Stomach (tissue), 8 donors: ENCODE measurements at regions not wholly inside any gene's neighbourhood (a gene's known extent, or its start where the extent isn't known, plus 50 kb on each side); places are given as distances from the start of the nearest gene placed in this dataset.

ENCODE experiments used
- DNase-seq, 2 donors: peaks; one replicate each; pipeline versions ENCODE4 v3.0.0 to v3.0.0-alpha.2; 2013 to 2019
- H3K27ac ChIP-seq, 5 donors: fragments of 200-600 bp in 4 of 5; sonication (generic) in 4 of 5; one replicate each; pipeline ENCODE4 v1.5.1; 2013 to 2019; ENCODE audit warnings: mild to moderate bottlenecking in 1 of 5, moderate library complexity in 1 of 5
- H3K27me3 ChIP-seq, 3 donors: fragments of 200-600 bp; sonication (generic); one replicate each; pipeline ENCODE4 v1.5.1; 2017 to 2019; ENCODE audit warnings: mixed run types in 1 of 3
- H3K36me3 ChIP-seq, 4 donors: fragments of 200-600 bp; sonication (generic); 1 replicate in 3 of 4; 2 replicates in 1 of 4; pipeline ENCODE4 v1.5.1; 2016 to 2019
- H3K4me1 ChIP-seq, 4 donors: fragments of 200-600 bp; sonication (generic); one replicate each; pipeline ENCODE4 v1.5.1; 2016 to 2019
- H3K4me3 ChIP-seq, 4 donors: fragments of 200-600 bp; sonication (generic) in 3 of 4; one replicate each; pipeline ENCODE4 v1.5.1; 2016 to 2019; ENCODE audit warnings: mild to moderate bottlenecking in 1 of 4
- H3K9me3 ChIP-seq, 4 donors: fragments of 200-600 bp; sonication (generic); one replicate each; pipeline ENCODE4 v1.5.1; 2016 to 2019
- CTCF ChIP-seq, 7 experiments: fragments of 450-650 bp in 4 of 7; fragments of 200-600 bp in 3 of 7; sonication (generic) in 3 of 7; IDR thresholded peaks; one replicate each; pipeline ENCODE4 v1.5.1; 2016 to 2019; ENCODE audit warnings: antibody characterized with exemption in 7 of 7, control low read depth in 2 of 7, mild to moderate bottlenecking in 1 of 7
- EP300 ChIP-seq: sonication (generic); formaldehyde crosslinking; IDR thresholded peaks from one replicate; pipeline ENCODE4 v1.6.1; 2017; ENCODE audit warnings: antibody characterized with exemption
- POLR2A ChIP-seq, 4 donors: fragments of 450-650 bp; IDR thresholded peaks; one replicate each; pipeline ENCODE4 v1.6.1; 2016; ENCODE audit warnings: antibody characterized with exemption in 4 of 4, control low read depth in 2 of 4, mild to moderate bottlenecking in 1 of 4, moderate library complexity in 1 of 4
- POLR2AphosphoS5 ChIP-seq, 3 donors: sonication (generic); formaldehyde crosslinking; IDR thresholded peaks; one replicate each; pipeline ENCODE4 v1.6.1; 2016; ENCODE audit warnings: antibody characterized with exemption in 3 of 3
- WGBS, 5 donors: extraction: QIAGEN DNeasy Blood & Tissue Kit in 3 of 5; methylation state at CpG; one replicate each; pipeline versions ENCODE4 v1.1.5 to v1.1.7; 2013 to 2018; 5-methylcytosine and 5-hydroxymethylcytosine counted together
- intact Hi-C: fragments of 100-400 bp; cut with DNase I; formaldehyde crosslinking; loops from one replicate; pipeline ENCODE4 v1.15.1; 2023; ENCODE audit warnings: low total_unique reads
- donor health status: healthy with polysubstance abuse.
- donor health status: Bipolar disorder and iron deficiency.
- donor health status: healthy.

GRCh38 chr18:22666411-22666940, 248.8 kb upstream of the CTAGE1 start:
- intact Hi-C loops: no loop called here
- no peaks in the 10 kb centered on the region for H3K27me3 ChIP-seq
- no peak for DNase-seq
- no peak overlapping the region for H3K4me3 ChIP-seq
- H3K9me3 ChIP-seq: peaks cover 0 to 18% (median 10%) of the 10 kb centered on the region in 4 donors
- 42 to 55% (median 53%) methylated on average over 4 of the region's 4 CpGs for WGBS, 5 donors
- no peaks in the 10 kb centered on the region for H3K36me3 ChIP-seq
- H3K27ac ChIP-seq: peak overlapping the region in 2 of 5 donors; percentile 15 to 25
- TF ChIP-seq EP300 (no peak), CTCF (IDR thresholded peaks at IDR 0.05) (no peak), POLR2AphosphoS5 (IDR thresholded peaks at IDR 0.05) (no peak), POLR2A (IDR thresholded peaks at IDR 0.05) (no peak)
- peaks cover 0 to 32% (median 16%) of the 10 kb centered on the region in 4 donors for H3K4me1 ChIP-seq

GRCh38 chr18:22667156-22667555, 249.4 kb upstream of the CTAGE1 start:
- TF ChIP-seq EP300 (no peak), POLR2A (IDR thresholded peaks at IDR 0.05) (no peak), POLR2AphosphoS5 (IDR thresholded peaks at IDR 0.05) (no peak), CTCF (IDR thresholded peaks at IDR 0.05) (no peak)
- Histone ChIP-seq H3K27me3 (no peaks in the 10 kb centered on the region), H3K36me3 (no peaks in the 10 kb centered on the region), H3K9me3 (peaks cover 0 to 18% (median 10%) of the 10 kb centered on the region in 4 donors), H3K4me1 (peaks cover 0 to 32% (median 18%) of the 10 kb centered on the region in 4 donors), H3K4me3 (no peak overlapping the region), H3K27ac (peak overlapping the region in 2 of 5 donors; percentile 28 to 68)
- DNase-seq: peak in 1 of 2 donors; percentile 35
- 78 to 91% (median 89%) methylated on average over 4 of the region's 4 CpGs for WGBS, 5 donors
- intact Hi-C loops: no loop called here

GRCh38 chr18:22667616-22668422, 250.1 kb upstream of the CTAGE1 start:
- Histone ChIP-seq H3K4me3 (no peak overlapping the region), H3K4me1 (peaks cover 0 to 32% (median 18%) of the 10 kb centered on the region in 4 donors), H3K36me3 (no peaks in the 10 kb centered on the region), H3K9me3 (peaks cover 0 to 18% (median 9%) of the 10 kb centered on the region in 4 donors), H3K27me3 (no peaks in the 10 kb centered on the region), H3K27ac (peak overlapping the region in 2 of 5 donors; percentile 28 to 68)
- no peak for TF ChIP-seq POLR2AphosphoS5 (IDR thresholded peaks at IDR 0.05)
- TF ChIP-seq POLR2A (IDR thresholded peaks at IDR 0.05): no peak
- TF ChIP-seq EP300: no peak
- no peak for TF ChIP-seq CTCF (IDR thresholded peaks at IDR 0.05)
- peak in 1 of 2 donors; percentile 72 for DNase-seq
- WGBS, 5 donors: 63 to 83% (median 73%) methylated on average over 8 of the region's 8 CpGs
- intact Hi-C loops: no loop called here

- intact Hi-C loops: no loop called here
- no peaks in the 10 kb centered on the region for H3K36me3 ChIP-seq
- H3K27ac ChIP-seq: no peak overlapping the region
- 80 to 95% (median 91%) methylated on average over 2 of the region's 2 CpGs for WGBS, 5 donors
- H3K9me3 ChIP-seq: peaks cover 0 to 14% (median 6%) of the 10 kb centered on the region in 4 donors
- no peak for DNase-seq
- no peaks in the 10 kb centered on the region for H3K27me3 ChIP-seq
- TF ChIP-seq POLR2AphosphoS5 (IDR thresholded peaks at IDR 0.05): no peak
- TF ChIP-seq POLR2A (IDR thresholded peaks at IDR 0.05): no peak
- no peak for TF ChIP-seq EP300
- TF ChIP-seq CTCF (IDR thresholded peaks at IDR 0.05): no peak
- H3K4me1 ChIP-seq: peaks cover 0 to 32% (median 18%) of the 10 kb centered on the region in 4 donors
- H3K4me3 ChIP-seq: no peak overlapping the region
Measured at GRCh38 chr18:22668496-22668895, 250.8 kb upstream of the CTAGE1 start.
